HG03103 (cell line): ENCODE measurements at regions not wholly inside any gene's neighbourhood (a gene's known extent, or its start where the extent isn't known, plus 50 kb on each side); places are given as distances from the start of the nearest gene placed in this dataset.

Experiments
- ATAC-seq: cut with Tn5 transposase; IDR thresholded peaks from one replicate; pipeline ENCODE4 v1.9.1; 2021; ENCODE audit warnings: low read depth; ENCODE audit not compliant: unreplicated experiment

DNA sequence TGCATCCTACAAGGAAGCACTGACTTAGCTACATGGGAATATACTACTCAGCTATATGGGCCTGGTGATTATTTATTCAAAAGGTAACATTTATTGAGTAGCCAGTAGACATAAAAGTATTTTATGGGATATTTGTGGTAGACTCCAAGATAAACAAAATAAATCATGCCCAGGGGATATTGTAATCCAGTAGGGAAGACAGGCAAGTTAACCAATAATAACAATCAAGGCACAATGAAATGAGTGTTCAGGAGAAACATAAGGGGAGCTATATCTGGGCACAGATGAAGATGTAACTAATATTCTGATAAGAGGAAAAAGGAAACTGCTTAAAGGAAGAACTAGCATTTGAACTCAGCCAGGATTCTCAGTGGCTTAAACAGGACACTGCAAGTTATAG, 161.4 kb upstream of the MTNR1B start:
- ATAC-seq, result no peak

GRCh38 chr11:92810423-92811064, 158.9 kb upstream of the MTNR1B start:
- no peak for ATAC-seq

GRCh38 chr11:92811341-92811740, 158.1 kb upstream of the MTNR1B start:
- no peak for ATAC-seq

- ATAC-seq, result no peak
These were observed 156.6 kb upstream of the MTNR1B start for GRCh38 chr11:92812841-92813240.

DNA sequence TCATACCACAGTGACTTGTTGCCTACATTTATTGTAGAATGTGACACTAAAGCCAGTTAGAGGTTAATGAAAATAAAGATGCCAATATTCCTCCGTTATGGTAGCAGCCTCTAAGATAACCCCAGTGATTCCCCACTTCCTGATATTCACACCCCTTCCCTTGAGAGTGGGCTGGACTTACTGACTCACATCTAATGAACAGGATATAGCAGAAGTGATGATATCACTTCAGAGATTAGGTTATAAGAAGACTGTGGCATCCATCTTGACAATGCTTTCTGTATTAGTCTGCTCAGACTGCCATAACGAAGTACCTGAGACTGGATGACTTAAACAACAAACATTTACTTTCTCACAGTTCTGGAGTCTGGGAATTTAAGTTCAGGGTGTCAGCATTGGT, 149.6 kb upstream of the MTNR1B start:
- ATAC-seq, result no peak

DNA sequence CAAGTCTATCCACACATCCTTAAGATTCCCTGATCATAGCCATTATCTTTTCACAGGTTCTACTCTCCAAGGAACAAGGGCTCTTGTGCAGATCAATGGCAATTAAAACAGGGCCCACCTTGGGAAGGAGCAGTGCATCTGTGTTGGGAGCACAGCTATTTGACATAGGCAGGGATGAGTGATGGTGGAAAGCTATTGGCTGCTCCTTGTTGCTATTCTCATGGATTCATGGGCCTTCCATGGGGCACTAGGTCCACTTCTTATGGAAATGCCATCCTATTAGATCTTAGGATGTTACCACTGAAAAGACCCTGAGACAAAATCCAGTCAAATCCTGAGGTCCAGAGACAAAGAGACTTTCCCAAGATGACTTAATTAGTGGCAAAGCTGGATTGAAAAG, 148.6 kb upstream of the MTNR1B start:
- no peak for ATAC-seq

DNA sequence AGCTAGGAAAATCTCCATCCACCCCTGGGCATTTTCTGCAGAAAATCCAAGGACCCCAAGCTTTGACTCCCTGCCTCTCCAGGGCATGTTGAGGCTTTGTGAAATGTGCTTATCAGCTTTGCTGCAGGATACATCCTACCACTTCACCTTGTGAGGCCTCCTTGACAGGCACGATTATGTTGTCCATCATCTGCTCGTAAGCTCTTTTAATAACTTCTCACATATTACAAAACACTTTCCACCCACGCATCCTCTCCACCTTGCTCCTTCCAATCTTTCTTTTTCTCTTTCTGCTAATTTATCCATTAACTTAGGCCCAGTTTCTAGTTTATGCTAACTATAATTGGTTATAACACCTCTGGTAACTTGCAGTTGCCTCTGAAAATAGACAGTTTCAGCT, 147.0 kb upstream of the MTNR1B start:
- no peak for ATAC-seq

GRCh38 chr11:92826136-92826535, 143.3 kb upstream of the MTNR1B start:
- ATAC-seq, result no peak

- no peak for ATAC-seq
These were observed 142.8 kb upstream of the MTNR1B start for GRCh38 chr11:92826603-92827002.

DNA sequence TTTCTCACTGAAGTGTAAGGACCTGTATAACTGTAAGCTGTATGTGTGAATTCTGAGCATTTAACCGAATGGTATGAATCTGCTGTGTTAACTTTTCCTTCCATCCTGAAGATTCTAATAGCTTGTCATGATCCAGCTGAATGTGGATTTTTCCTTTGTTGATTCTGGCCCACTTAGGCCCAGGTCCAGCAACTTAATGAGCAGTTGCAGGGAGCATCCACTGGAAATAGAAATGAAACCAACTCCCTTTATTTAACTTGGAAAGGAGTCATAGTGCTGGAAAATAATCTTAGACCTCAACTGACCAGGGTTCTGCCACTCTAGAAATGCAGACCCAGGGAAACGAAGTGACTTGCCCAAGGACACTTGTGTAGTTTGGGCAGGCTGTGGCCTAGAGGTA, 142.3 kb upstream of the MTNR1B start:
- ATAC-seq, result no peak

DNA sequence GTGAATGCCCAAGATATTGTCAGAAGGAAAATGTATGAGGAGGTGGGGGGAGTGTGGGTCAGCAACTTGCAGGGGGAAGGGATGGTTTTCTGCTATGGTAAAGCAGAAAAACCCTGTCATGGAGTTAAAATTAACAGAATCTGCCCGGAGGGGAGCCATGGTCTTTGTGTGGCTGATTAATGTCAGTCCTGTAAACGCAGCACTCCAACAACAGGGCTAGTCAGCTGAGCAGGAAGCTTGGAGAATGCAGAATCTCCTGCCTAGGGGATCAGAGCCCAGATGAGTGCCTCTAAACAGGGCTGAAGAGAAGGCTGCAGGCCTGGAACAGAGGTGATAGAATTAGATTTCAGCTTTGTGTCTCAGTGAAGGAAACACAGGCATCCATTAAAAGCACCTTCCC, 140.9 kb upstream of the MTNR1B start:
- ATAC-seq, result no peak

DNA sequence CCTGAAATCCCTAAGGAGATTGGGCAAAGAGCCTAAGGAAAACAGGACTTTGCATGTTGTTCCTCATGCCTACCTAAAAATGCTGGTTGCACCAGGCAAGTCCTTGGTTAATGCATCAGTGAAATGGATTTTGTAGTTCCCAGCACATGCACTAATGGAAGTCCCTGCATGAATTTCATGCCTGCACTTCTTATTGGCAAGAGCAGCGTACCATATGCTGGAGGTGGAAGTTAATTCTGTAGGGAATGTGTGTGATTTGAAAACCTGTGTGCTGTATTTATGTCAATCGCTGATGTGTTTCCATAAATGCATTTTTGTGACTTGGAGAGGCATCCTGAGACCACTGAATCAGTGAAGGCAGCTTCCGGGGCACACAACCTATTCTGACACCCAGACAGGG, 140.3 kb upstream of the MTNR1B start:
- no peak for ATAC-seq

DNA sequence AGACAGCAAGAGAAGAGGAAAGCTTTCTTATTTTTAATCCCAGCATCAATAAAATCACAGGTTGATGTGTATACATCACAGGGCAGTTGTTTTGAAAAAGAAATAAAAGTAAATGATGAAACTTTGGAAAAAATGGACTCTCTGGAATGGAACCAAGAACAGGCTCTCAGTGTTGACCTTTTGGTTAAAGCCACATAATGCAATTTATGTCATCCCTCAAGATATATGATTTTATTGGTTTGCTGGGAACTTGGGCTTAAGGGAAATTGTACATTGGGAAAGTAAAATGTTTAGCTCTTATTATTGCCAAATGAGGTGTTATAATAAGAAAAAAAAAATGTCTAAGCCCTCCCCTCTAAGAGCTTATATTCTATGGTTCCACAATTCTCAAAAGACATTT, 139.8 kb upstream of the MTNR1B start:
- no peak for ATAC-seq

- peak; percentile 73 for ATAC-seq
These were observed 138.9 kb upstream of the MTNR1B start for GRCh38 chr11:92830377-92831155.

DNA sequence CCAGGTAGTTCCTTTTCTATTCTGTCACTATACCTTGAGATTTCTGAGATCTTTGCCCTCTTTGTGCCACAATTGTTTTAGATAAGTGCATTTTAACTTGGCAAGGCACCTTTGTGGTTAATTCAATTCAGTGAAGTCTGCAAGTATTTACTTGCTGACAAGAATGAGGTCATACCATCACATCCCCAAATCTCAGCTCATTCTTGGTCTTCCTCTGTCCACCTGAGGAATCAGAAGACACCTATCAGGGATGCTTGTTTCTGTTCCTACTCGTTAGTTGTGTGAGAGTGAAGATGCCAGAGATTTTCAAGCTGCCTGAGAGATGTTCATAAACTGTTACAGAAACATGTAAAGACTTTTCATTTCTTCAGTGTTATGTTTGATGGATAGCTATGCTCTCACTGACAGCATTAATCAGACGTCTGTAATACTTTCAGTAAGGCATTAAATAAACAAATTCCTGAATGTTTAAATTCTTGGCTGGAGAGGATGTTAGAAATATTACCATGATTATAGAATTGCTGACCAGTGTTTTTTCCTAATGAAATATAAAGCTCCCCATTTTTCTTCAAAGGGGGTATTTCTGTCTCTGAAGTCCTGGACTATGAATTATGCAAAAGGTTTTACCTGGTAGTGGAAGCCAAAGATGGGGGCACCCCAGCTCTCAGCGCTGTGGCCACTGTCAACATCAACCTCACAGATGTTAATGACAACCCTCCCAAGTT, 135.0 kb upstream of the MTNR1B start:
- ATAC-seq, result no peak

DNA sequence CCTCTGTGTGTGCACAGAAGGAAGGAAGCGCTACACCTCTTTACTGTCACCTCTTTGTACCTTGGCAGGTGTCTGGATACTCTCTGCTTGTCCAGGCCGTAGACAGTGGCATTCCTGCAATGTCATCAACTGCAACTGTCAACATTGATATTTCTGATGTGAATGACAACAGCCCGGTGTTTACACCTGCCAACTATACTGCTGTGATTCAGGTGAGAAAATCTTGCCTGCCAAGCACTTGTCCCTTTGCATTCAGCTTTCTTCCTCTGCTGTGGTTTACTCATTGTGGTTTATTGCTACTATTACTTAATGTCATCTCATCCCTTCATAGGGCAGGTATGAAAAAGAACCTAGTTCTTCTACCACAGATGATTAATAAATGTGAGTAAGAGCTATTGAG, 131.9 kb upstream of the MTNR1B start:
- ATAC-seq, result no peak

DNA sequence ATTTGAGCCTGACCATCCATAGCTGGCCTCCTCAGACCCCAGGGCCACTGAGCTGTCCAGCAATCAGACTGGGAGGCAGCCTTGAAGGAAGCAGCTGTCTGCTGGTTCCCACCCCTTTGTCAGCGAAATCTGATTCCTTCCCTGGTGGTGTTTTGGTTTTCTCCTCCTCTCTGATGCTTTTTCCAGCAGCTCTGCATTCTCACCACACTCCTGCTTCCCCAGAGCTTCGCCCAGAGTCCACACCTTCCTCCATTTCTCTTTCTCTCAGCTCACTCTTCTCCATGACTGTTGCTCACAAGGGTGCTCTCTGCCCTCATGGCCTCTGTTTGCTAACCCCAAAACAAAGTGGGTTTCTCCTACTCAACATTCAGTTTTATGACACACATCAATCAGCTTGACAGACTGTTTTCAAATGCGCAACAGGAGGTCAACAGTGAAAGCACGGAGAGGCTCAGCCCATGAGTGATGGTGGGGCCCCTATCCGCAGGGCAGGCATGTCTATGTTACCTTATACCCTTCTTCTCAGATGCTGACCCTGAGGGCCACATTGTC, 130.6 kb upstream of the MTNR1B start:
- ATAC-seq, result no peak

DNA sequence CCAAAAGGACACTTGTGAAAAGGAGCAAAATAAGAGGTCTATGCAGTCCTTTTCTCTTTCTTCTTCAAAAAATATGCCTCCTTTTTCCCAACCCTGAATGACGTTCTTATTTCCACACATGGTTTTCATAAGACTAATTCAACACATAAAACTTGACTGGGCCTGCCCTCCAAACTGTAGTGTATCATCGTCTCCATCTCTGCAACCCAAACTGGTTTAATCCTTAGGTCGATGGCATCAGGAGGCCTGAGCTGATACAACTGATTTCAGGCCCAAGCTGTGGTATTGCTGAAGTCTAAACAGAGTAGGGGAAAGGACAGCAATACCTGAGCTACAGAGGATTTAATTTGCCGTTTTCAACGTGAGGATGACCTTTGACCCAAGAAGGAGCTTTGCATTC, 130.0 kb upstream of the MTNR1B start:
- ATAC-seq, result no peak

DNA sequence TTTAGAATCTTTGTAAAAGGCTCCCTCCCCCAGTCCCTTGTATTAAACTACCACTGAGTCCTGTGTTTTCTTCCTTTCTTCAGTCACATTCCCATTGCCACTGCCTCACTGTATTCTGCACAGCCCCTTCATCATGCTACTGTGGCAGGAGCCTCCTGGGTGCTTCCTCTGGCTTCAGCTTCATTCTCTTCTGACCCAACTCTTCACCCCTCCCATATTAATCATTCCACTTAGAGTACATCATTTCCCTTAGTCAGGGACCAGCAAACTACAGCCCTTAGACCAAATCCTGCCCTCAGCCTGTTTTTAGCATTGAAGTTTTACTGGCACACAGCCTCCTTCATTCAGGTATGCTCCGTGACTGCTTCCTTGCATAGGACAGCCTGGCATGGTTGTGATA, 127.7 kb upstream of the MTNR1B start:
- no peak for ATAC-seq

GRCh38 chr11:92843455-92843854, 126.0 kb upstream of the MTNR1B start:
- ATAC-seq, result no peak

GRCh38 chr11:92844197-92844596, 125.3 kb upstream of the MTNR1B start:
- no peak for ATAC-seq
